Keratinocyte (primary cell): ENCODE measurements at regions not wholly inside any gene's neighbourhood (a gene's known extent, or its start where the extent isn't known, plus 50 kb on each side); places are given as distances from the start of the nearest gene placed in this dataset.

Experiments used
- DNase-seq: peaks from one replicate; pipeline ENCODE4 v3.0.0-alpha.2; 2011; ENCODE audit warnings: low read depth, missing footprints, low spot score
- FAIRE-seq: peaks from 2 replicates; lab custom pipeline; 2011; peaks lifted over from hg19 to GRCh38; lab: Jason Lieb, UNC
- H2AFZ ChIP-seq: 2 replicates; pipeline ENCODE4 v1.6.0; 2012; ENCODE audit warnings: low read length, control low read depth, inconsistent platforms; ENCODE audit not compliant: control insufficient read depth
- H3K27ac ChIP-seq: 2 replicates; pipeline ENCODE4 v1.5.1; 2011; ENCODE audit warnings: low read length; ENCODE audit not compliant: control insufficient read depth, insufficient read depth
- H3K27me3 ChIP-seq: 3 replicates; pipeline ENCODE4 v1.6.0; 2011; ENCODE audit warnings: low read length; ENCODE audit not compliant: control insufficient read depth, insufficient read depth; ENCODE audit errors: extremely low read depth
- H3K36me3 ChIP-seq, 2 experiments: 2 replicates in 1 of 2; 3 replicates in 1 of 2; pipeline ENCODE4 v1.5.1; 2011; ENCODE audit warnings: low read length in 2 of 2, mild to moderate bottlenecking in 1 of 2; ENCODE audit not compliant: control insufficient read depth in 2 of 2, insufficient read depth in 2 of 2; ENCODE audit errors: extremely low read depth in 1 of 2
- H3K4me1 ChIP-seq: 3 replicates; pipeline ENCODE4 v1.5.1; 2011; ENCODE audit warnings: low read length; ENCODE audit not compliant: control insufficient read depth, insufficient read depth; ENCODE audit errors: extremely low read depth
- H3K4me2 ChIP-seq: 3 replicates; pipeline ENCODE4 v1.6.0; 2011; ENCODE audit warnings: low read depth, low read length; ENCODE audit not compliant: control insufficient read depth, insufficient read depth; ENCODE audit errors: extremely low read depth
- H3K4me3 ChIP-seq, 3 experiments: fragments of 200-600 bp in 1 of 3; sonication (generic) in 1 of 3; 2 replicates in 2 of 3; 3 replicates in 1 of 3; pipeline ENCODE4 v1.5.1; 2011 to 2016; ENCODE audit warnings: low read length in 3 of 3, mild to moderate bottlenecking in 3 of 3, control low read depth in 2 of 3, inconsistent platforms in 1 of 3, low read depth in 1 of 3, mixed read lengths in 1 of 3, mixed run types in 1 of 3, moderate library complexity in 1 of 3; ENCODE audit not compliant: control insufficient read depth in 2 of 3, insufficient read depth in 2 of 3; ENCODE audit errors: extremely low read depth in 1 of 3
- H3K79me2 ChIP-seq: 2 replicates; pipeline ENCODE4 v1.6.0; 2012; ENCODE audit warnings: low read length; ENCODE audit not compliant: control insufficient read depth, insufficient read depth
- H3K9ac ChIP-seq: 3 replicates; pipeline ENCODE4 v1.6.0; 2011; ENCODE audit warnings: low read length; ENCODE audit not compliant: control insufficient read depth, insufficient read depth; ENCODE audit errors: extremely low read depth
- H3K9me1 ChIP-seq: 3 replicates; pipeline ENCODE4 v1.6.0; 2011; ENCODE audit warnings: low read length; ENCODE audit not compliant: control insufficient read depth, insufficient read depth; ENCODE audit errors: extremely low read depth
- H3K9me3 ChIP-seq: 2 replicates; pipeline ENCODE4 v1.5.1; 2012; ENCODE audit warnings: low read depth, low read length; ENCODE audit not compliant: control insufficient read depth
- H4K20me1 ChIP-seq: 3 replicates; pipeline ENCODE4 v1.6.0; 2011; ENCODE audit warnings: low read length; ENCODE audit not compliant: control insufficient read depth, insufficient read depth; ENCODE audit errors: extremely low read depth
- EZH2 ChIP-seq: IDR thresholded peaks from one replicate; pipeline ENCODE4 v1.6.1; 2012; ENCODE audit warnings: inconsistent platforms, mild to moderate bottlenecking, low read length, moderate library complexity
- dilution Hi-C: fragments of 300-500 bp; cut with MboI; formaldehyde crosslinking; loops from one replicate; pipeline ENCODE4 v1.7.0; 2020; ENCODE audit warnings: low sequenced_read_pairs; ENCODE audit not compliant: extremely low pct_ligation_motif_present
- TF ChIP-seq, protein P1 (sequence below), 3 experiments: IDR thresholded peaks in 1 of 3; conservative IDR thresholded peaks in 1 of 3; optimal IDR thresholded peaks in 1 of 3; 2 replicates in 2 of 3; 3 replicates in 1 of 3; pipeline versions ENCODE3 to v1.5.1; 2011; ENCODE audit warnings: low read length in 3 of 3, mild to moderate bottlenecking in 3 of 3, moderate library complexity in 2 of 3, control low read depth in 1 of 3, inconsistent platforms in 1 of 3; ENCODE audit not compliant: insufficient read depth in 2 of 3; ENCODE audit errors: extremely low read depth in 1 of 3

DNA sequence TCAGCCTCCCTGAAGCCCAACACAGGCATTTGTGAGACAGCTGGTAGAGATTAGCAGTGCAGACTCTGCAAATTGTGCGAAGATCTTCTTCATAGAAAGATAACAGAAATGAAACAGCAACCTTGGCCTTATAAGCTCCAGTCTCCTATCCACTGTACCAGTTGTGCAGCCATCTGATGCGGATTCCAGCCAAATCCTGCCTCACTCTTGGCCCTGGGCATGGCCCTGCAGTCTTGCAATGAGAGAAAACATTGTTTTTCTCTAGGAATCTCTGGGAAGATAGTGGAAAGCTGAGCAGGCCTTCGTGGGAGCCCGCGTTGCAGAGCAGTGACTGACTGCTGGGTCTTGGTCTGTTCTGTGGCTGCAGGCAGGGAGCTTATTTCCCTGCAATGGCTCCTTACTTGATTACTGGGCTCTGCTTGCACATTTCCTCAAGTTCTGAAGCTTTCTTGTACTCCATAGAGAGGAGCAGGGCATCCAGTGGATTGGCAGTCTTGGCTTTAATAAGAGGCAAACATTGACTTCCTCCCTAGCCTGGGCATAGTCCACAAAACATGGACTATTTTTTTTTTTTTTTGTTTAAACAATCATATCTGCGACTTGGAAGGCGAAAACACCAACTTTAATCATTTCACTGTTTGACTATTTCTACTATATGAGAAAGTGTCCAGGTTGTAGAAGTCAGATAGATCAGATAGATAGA, 193.0 kb downstream of the ACTR3 start:
- Histone ChIP-seq H3K27me3 (no peaks in the 10 kb centered on the region), H3K4me2 (no peak overlapping the region), H3K9me1 (no peaks in the 10 kb centered on the region), H3K4me3 (no peak overlapping the region), H3K9ac (no peak overlapping the region), H3K4me1 (no peaks in the 10 kb centered on the region), H3K27ac (no peak overlapping the region), H2AFZ (no peak overlapping the region), H3K36me3 (no peaks in the 10 kb centered on the region), H4K20me1 (no peaks in the 10 kb centered on the region), H3K79me2 (no peaks in the 10 kb centered on the region), H3K9me3 (no peaks in the 10 kb centered on the region)
- no peak for DNase-seq
- TF ChIP-seq, protein P1, sequence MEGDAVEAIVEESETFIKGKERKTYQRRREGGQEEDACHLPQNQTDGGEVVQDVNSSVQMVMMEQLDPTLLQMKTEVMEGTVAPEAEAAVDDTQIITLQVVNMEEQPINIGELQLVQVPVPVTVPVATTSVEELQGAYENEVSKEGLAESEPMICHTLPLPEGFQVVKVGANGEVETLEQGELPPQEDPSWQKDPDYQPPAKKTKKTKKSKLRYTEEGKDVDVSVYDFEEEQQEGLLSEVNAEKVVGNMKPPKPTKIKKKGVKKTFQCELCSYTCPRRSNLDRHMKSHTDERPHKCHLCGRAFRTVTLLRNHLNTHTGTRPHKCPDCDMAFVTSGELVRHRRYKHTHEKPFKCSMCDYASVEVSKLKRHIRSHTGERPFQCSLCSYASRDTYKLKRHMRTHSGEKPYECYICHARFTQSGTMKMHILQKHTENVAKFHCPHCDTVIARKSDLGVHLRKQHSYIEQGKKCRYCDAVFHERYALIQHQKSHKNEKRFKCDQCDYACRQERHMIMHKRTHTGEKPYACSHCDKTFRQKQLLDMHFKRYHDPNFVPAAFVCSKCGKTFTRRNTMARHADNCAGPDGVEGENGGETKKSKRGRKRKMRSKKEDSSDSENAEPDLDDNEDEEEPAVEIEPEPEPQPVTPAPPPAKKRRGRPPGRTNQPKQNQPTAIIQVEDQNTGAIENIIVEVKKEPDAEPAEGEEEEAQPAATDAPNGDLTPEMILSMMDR (optimal IDR thresholded peaks at IDR 0.05 in 1 of 3, IDR thresholded peaks at IDR 0.05 in 1 of 3, conservative IDR thresholded peaks at IDR 0.05 in 1 of 3; ENCODE audit: extremely low read depth in 1 of 3, insufficient read depth in 2 of 3, low read length in 3 of 3): no peak
- TF ChIP-seq EZH2: no peak
- dilution Hi-C loops: no loop called here
- FAIRE-seq: no peak

DNA sequence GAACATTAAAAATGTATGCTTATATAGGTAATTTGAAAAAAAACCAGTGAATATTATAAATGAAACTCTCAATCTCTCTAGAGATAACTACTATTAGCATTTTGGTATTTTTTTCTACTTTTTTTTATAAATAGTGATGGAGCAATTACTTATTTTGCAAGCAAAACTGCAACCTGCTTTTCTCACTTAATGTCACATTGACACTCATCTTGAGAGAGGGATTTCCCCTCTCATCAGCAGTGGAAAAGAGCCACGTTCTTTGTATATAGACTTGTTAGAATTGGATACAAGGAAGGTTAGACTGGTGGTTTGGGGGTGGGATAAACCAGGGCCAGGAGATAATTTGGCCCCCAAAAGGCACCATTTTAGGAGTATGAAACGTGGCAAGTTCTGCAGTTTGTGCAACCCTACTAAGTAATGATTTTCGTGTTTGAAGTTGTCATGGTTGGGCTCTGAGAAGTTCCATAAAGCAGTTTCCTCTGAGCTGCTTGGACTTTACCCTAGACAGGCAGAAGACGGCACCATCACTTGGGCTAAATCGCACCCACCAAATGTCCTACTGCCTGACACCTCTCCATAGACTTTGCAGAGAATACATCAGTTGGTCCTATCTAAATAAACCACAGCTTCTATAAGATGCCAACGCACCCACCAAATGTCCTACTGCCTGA, 194.0 kb downstream of the ACTR3 start:
- Histone ChIP-seq H3K27me3 (no peaks in the 10 kb centered on the region), H2AFZ (no peak overlapping the region)
- no peak for FAIRE-seq

More for the DNA sequence above, 194.0 kb downstream of the ACTR3 start:
- dilution Hi-C loops: no loop called here
- Histone ChIP-seq H3K4me3 (no peak overlapping the region), H3K4me1 (no peaks in the 10 kb centered on the region), H3K9ac (no peak overlapping the region), H3K27ac (no peak overlapping the region), H3K9me1 (no peaks in the 10 kb centered on the region), H3K79me2 (no peaks in the 10 kb centered on the region), H4K20me1 (no peaks in the 10 kb centered on the region), H3K36me3 (no peaks in the 10 kb centered on the region), H3K4me2 (no peak overlapping the region), H3K9me3 (no peaks in the 10 kb centered on the region)
- no peak for DNase-seq
- TF ChIP-seq EZH2: no peak
- TF ChIP-seq, protein P1 (optimal IDR thresholded peaks at IDR 0.05 in 1 of 3, IDR thresholded peaks at IDR 0.05 in 1 of 3, conservative IDR thresholded peaks at IDR 0.05 in 1 of 3; ENCODE audit: extremely low read depth in 1 of 3, insufficient read depth in 2 of 3, low read length in 3 of 3): no peak
